CD4-positive, CD25-positive, alpha-beta regulatory T cell (primary cell): ENCODE measurements at regions not wholly inside any gene's neighbourhood (a gene's known extent, or its start where the extent isn't known, plus 50 kb on each side); places are given as distances from the start of the nearest gene placed in this dataset.

Experiments used
- ATAC-seq, 2 donors: fragments of 150-1000 bp; cut with Tn5 transposase; one replicate each; pipeline ENCODE4 v1.10.0; 2021; ENCODE audit warnings: low read depth in 2 of 2, moderate number of reproducible peaks in 2 of 2, moderate library complexity in 1 of 2
- DNase-seq, 3 donors: peaks; one replicate each; pipeline versions ENCODE4 v3.0.0 to v3.0.0-alpha.2; 2012 to 2022; ENCODE audit warnings: mixed read lengths in 1 of 3
- H3K27ac ChIP-seq: one replicate; pipeline ENCODE4 v1.7.0; 2013; ENCODE audit warnings: mild to moderate bottlenecking, low read length; ENCODE audit not compliant: insufficient read depth, poor library complexity, severe bottlenecking
- H3K27me3 ChIP-seq: one replicate; pipeline ENCODE4 v1.7.0; 2013; ENCODE audit warnings: low read length; ENCODE audit not compliant: control insufficient read depth, insufficient read depth
- H3K36me3 ChIP-seq: one replicate; pipeline ENCODE4 v1.7.0; 2013; ENCODE audit warnings: mild to moderate bottlenecking, low read length, moderate library complexity; ENCODE audit not compliant: control insufficient read depth, insufficient read depth
- H3K4me1 ChIP-seq: 2 replicates; pipeline ENCODE4 v1.7.0; 2013; ENCODE audit warnings: mild to moderate bottlenecking, low read length; ENCODE audit not compliant: insufficient read depth, control insufficient read depth, poor library complexity, severe bottlenecking
- H3K4me3 ChIP-seq: one replicate; pipeline ENCODE4 v1.7.0; 2013; ENCODE audit warnings: low read depth, mild to moderate bottlenecking, low read length, moderate library complexity
- H3K9me3 ChIP-seq, 2 experiments: 1 replicate in 1 of 2; 2 replicates in 1 of 2; pipeline ENCODE4 v1.7.0; 2013; ENCODE audit warnings: low read length in 2 of 2, mild to moderate bottlenecking in 1 of 2, moderate library complexity in 1 of 2; ENCODE audit not compliant: control insufficient read depth in 2 of 2
- H3K27ac Mint-ChIP-seq, 3 donors: one replicate each; pipeline ENCODE4 v1.8.0; 2020 to 2022; ENCODE audit warnings: mild to moderate bottlenecking in 3 of 3, mixed read lengths in 3 of 3, moderate library complexity in 2 of 3
- H3K27me3 Mint-ChIP-seq: one replicate; pipeline ENCODE4 v1.8.0; 2022; ENCODE audit warnings: mild to moderate bottlenecking, mixed read lengths
- H3K36me3 Mint-ChIP-seq: one replicate; pipeline ENCODE4 v1.8.0; 2020; ENCODE audit warnings: mixed read lengths
- H3K4me1 Mint-ChIP-seq, 4 donors: one replicate each; pipeline ENCODE4 v1.8.0; 2020 to 2022; ENCODE audit warnings: mixed read lengths in 4 of 4, mild to moderate bottlenecking in 1 of 4
- H3K4me3 Mint-ChIP-seq, 4 donors: one replicate each; pipeline ENCODE4 v1.8.0; 2020 to 2022; ENCODE audit warnings: mild to moderate bottlenecking in 4 of 4, mixed read lengths in 4 of 4, moderate library complexity in 3 of 4
- H3K9me3 Mint-ChIP-seq, 7 donors: one replicate each; pipeline ENCODE4 v1.8.0; 2020 to 2022; ENCODE audit warnings: mixed read lengths in 7 of 7, mild to moderate bottlenecking in 3 of 7, moderate library complexity in 2 of 7

DNA sequence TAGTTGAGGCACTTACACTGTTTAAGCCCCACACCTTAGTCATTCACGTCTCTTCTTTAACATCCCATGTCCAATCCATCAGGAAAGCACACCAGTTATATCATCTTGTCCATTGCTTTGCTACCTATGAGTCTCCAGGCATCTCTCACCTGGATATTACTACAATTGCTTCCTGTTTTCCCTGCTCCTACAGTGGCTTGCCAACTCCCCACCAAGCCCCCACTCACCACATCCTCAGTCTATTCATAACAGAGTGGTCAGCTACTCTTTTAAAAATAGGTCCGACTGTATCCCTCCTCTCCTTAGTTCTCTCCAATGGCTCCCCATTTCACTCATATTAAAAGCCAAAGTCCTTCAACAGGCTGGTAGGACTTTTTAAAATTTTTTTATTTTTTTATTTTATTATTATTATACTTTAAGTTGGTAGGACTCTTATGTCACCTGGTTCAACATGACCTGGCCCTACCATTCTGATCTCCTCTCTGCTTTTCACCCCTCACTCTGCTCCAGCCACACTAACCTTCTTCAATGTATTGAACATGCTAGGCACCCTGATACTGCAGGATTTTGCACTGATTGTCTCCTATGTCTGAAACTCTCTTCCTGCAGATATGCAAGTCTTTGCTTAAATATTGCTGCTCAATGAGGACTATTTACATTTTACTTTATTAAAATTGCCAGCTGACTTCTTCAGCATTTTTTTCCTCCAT lies 253.2 kb downstream of the CYRIA start:
- Histone ChIP-seq H3K9me3 (no peaks in the 10 kb centered on the region), H3K4me1 (no peaks in the 10 kb centered on the region), H3K4me3 (no peak overlapping the region), H3K27ac (no peak overlapping the region), H3K27me3 (no peaks in the 10 kb centered on the region), H3K36me3 (no peaks in the 10 kb centered on the region)
- no peaks in the 10 kb centered on the region for H3K4me1 Mint-ChIP-seq
- no peaks in the 10 kb centered on the region for H3K27me3 Mint-ChIP-seq
- ATAC-seq (no peak), DNase-seq (no peak)
- H3K9me3 Mint-ChIP-seq, result peaks cover 2 to 13% (median 5%) of the 10 kb centered on the region in 7 donors
- no peak overlapping the region for H3K4me3 Mint-ChIP-seq
- H3K36me3 Mint-ChIP-seq, result no peaks in the 10 kb centered on the region
- H3K27ac Mint-ChIP-seq, result no peak overlapping the region

DNA sequence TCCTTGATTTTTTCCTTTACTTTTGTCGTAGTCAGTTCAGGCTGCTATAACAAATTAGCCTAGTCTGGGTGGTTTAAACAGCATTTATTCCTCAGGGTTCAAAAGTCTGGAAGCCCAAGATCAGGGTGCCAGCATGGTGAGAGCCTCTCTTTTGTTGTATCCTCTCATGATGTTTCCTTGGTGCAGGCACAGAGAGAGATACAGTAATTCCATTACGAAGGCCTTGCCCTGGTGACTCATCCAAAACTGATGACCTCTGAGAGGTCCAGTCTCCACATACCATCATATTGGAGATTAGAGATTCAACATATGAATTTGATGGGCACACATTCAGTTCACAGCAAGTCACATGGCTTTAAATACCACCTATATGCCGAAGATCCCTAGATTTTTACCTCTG lies 253.8 kb downstream of the CYRIA start:
- no peaks in the 10 kb centered on the region for H3K4me1 ChIP-seq
- H3K4me3 ChIP-seq, result no peak overlapping the region
- Mint-ChIP-seq H3K27ac (no peak overlapping the region), H3K4me1 (no peaks in the 10 kb centered on the region), H3K27me3 (no peaks in the 10 kb centered on the region), H3K36me3 (no peaks in the 10 kb centered on the region), H3K9me3 (peaks cover 2 to 13% (median 5%) of the 10 kb centered on the region in 7 donors), H3K4me3 (no peak overlapping the region)
- no peaks in the 10 kb centered on the region for H3K9me3 ChIP-seq
- DNase-seq (no peak), ATAC-seq (no peak)
- H3K36me3 ChIP-seq, result no peaks in the 10 kb centered on the region
- no peaks in the 10 kb centered on the region for H3K27me3 ChIP-seq
- no peak overlapping the region for H3K27ac ChIP-seq

DNA sequence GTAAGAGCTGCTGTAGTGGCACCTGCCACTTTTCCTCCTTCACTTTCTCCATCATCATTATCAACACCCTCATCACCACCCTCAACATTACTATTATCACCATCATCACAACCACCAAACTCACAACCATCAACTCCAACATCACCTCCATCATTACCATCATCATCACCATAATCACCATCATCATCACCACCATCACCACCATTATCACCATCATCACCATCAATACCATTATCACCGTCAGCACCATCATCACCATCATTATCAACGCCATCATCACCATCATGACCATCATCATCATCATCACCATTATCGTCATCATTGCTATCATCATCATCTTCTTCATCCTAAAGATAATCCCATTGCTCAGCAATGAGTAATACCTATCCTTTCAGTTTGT lies 255.8 kb downstream of the CYRIA start:
- Mint-ChIP-seq H3K4me1 (no peaks in the 10 kb centered on the region), H3K4me3 (no peak overlapping the region), H3K27ac (peak overlapping the region in 1 of 3 donors; percentile 57), H3K36me3 (no peaks in the 10 kb centered on the region), H3K9me3 (peaks cover 0 to 7% (median 3%) of the 10 kb centered on the region in 7 donors), H3K27me3 (no peaks in the 10 kb centered on the region)
- no peaks in the 10 kb centered on the region for H3K27me3 ChIP-seq
- no peak for DNase-seq
- no peak overlapping the region for H3K27ac ChIP-seq
- no peaks in the 10 kb centered on the region for H3K9me3 ChIP-seq
- no peak overlapping the region for H3K4me3 ChIP-seq
- no peaks in the 10 kb centered on the region for H3K4me1 ChIP-seq
- H3K36me3 ChIP-seq, result no peaks in the 10 kb centered on the region
- no peak for ATAC-seq

DNA sequence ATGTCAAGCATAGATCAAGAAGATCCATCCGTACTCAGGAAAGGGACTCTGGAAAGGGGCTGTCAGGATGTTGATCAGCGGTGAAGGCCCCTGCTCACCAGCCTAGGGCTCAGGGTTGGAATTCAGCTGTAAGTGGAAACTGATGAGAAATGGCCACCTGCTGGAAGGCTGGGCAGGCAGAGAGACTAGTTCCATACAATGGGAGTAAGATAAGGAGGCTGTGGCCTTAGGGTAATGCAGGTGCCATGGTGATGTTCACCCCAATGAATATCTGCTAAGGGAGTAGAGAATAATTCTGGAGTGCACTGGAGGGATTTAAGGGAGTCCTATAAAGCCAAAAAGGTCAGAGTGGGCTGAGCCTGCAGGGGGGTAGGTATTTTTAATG lies 256.6 kb downstream of the CYRIA start:
- Mint-ChIP-seq H3K27me3 (no peaks in the 10 kb centered on the region), H3K4me3 (no peak overlapping the region), H3K27ac (no peak overlapping the region), H3K9me3 (peaks cover 0 to 7% (median 3%) of the 10 kb centered on the region in 7 donors), H3K4me1 (no peaks in the 10 kb centered on the region), H3K36me3 (no peaks in the 10 kb centered on the region)
- Histone ChIP-seq H3K27me3 (no peaks in the 10 kb centered on the region), H3K9me3 (no peaks in the 10 kb centered on the region), H3K27ac (no peak overlapping the region), H3K4me3 (no peak overlapping the region), H3K4me1 (no peaks in the 10 kb centered on the region), H3K36me3 (no peaks in the 10 kb centered on the region)
- ATAC-seq, result no peak
- DNase-seq, result no peak

DNA sequence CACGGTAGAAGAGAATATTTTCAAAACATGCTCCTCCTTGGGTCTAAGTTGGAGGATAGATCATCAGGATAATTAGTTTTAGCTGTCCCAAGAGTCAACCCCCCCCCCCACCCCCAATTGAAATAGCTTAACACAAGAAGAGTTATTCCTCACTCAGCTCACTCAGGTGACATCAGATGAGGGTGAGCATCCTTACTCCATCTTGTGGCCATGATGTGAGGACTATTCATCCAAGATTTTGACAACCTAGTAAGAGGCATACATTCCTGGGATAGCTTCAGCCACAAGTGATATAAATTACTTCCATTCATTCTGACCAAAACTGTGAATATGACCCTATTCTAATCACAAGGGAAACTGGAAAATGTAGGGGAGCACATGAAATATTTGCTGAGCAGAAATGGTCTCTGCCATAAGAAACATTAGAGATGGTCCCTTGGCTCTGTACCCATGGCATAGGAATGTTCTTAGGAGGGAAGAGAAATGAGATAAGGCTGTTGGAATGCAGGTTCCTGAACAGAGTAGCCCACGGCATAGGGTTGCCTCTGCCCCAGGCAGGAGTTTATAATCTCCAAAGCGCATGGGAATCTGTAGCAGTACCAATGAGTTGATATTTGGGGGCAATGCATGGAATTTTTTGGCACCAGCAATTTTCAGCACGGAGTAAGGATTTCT lies 257.2 kb downstream of the CYRIA start:
- H3K36me3 Mint-ChIP-seq, result no peaks in the 10 kb centered on the region
- H3K4me3 Mint-ChIP-seq, result no peak overlapping the region
- Histone ChIP-seq H3K9me3 (no peaks in the 10 kb centered on the region), H3K4me3 (no peak overlapping the region), H3K27me3 (no peaks in the 10 kb centered on the region), H3K36me3 (no peaks in the 10 kb centered on the region), H3K27ac (no peak overlapping the region), H3K4me1 (no peaks in the 10 kb centered on the region)
- no peak for ATAC-seq
- no peak overlapping the region for H3K27ac Mint-ChIP-seq
- H3K4me1 Mint-ChIP-seq, result no peaks in the 10 kb centered on the region
- no peaks in the 10 kb centered on the region for H3K27me3 Mint-ChIP-seq
- DNase-seq, result no peak
- peaks cover 0 to 7% (median 3%) of the 10 kb centered on the region in 7 donors for H3K9me3 Mint-ChIP-seq

DNA sequence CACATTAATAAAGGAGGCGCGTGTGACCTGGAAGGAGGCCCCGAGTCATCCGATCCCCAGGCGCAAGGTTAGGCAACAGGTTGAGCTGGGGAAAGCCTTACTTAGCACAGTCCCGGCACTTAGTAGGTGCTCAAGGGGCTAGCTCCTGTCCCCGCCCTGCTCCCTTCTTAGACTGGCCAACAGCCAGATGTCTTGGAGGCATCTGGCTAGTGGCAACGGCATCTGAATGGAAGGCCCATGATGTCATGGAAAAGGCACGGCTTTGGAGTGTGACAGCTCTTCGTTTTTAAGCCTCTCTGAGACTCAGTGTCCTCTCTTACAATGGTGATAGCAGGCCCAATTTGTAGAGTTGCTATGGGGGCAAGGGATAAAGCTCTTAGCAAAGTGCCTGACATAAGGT lies 258.3 kb downstream of the CYRIA start:
- Histone ChIP-seq H3K36me3 (no peaks in the 10 kb centered on the region), H3K4me1 (no peaks in the 10 kb centered on the region), H3K4me3 (no peak overlapping the region), H3K27ac (no peak overlapping the region), H3K9me3 (no peaks in the 10 kb centered on the region), H3K27me3 (no peaks in the 10 kb centered on the region)
- Mint-ChIP-seq H3K4me1 (no peaks in the 10 kb centered on the region), H3K9me3 (peaks cover 0 to 7% (median 3%) of the 10 kb centered on the region in 7 donors), H3K36me3 (no peaks in the 10 kb centered on the region), H3K4me3 (no peak overlapping the region), H3K27ac (no peak overlapping the region), H3K27me3 (no peaks in the 10 kb centered on the region)
- DNase-seq (no peak), ATAC-seq (no peak)

DNA sequence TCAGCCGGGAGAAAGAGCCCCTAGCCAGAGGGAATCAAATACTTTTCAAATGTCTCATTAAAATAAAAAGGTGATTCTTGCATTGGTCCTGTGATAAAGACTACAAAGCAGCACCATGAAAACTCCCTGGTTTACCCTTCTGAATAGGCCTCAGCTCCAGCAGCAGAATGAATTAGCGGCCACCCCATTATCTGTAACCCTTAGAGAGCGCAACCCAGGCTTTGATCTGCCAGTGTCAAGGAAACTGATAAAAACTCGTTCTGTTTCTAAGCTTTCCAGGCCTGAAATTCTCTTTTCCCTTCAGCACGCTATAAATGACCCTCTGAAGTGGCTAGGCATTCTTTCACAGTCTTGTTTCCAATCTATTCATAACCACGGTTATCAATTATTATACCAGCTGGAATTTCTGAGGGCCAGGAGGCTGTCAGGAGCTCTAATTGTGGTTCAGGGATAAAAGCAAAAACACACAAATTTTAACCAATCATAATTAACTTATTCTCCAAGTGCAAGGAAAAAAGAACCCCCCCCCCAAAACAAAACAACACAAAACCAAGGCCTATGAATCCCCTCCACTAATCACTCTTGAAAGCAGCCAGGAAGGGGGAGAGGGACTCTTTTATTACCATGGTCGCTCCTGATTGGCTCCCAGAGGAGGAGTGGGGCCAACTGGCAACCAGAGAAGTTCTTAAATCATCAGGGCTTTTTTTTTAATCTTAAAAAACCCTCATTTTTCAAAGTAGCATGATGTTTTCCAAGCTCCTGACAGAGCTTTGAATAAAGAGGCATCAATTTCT lies 258.9 kb downstream of the CYRIA start:
- ATAC-seq (no peak), DNase-seq (no peak)
- H3K27ac ChIP-seq, result no peak overlapping the region
- H3K36me3 ChIP-seq, result no peaks in the 10 kb centered on the region
- no peaks in the 10 kb centered on the region for H3K9me3 ChIP-seq
- Mint-ChIP-seq H3K36me3 (no peaks in the 10 kb centered on the region), H3K4me1 (no peaks in the 10 kb centered on the region), H3K27ac (no peak overlapping the region), H3K27me3 (no peaks in the 10 kb centered on the region), H3K4me3 (no peak overlapping the region), H3K9me3 (peaks cover 0 to 7% (median 3%) of the 10 kb centered on the region in 7 donors)
- H3K4me1 ChIP-seq, result no peaks in the 10 kb centered on the region
- no peak overlapping the region for H3K4me3 ChIP-seq
- no peaks in the 10 kb centered on the region for H3K27me3 ChIP-seq
